Neuron (in vitro differentiated cells): ENCODE measurements at regions not wholly inside any gene's neighbourhood (a gene's known extent, or its start where the extent isn't known, plus 50 kb on each side); places are given as distances from the start of the nearest gene placed in this dataset.

Experiments used
- H2AFZ ChIP-seq: one replicate; pipeline ENCODE4 v1.6.1; 2013; ENCODE audit warnings: low read depth, mild to moderate bottlenecking, inconsistent platforms, low read length, moderate library complexity
- H3K27me3 ChIP-seq: one replicate; pipeline ENCODE4 v1.6.1; 2013; ENCODE audit warnings: low read length; ENCODE audit not compliant: insufficient read depth
- H3K36me3 ChIP-seq: one replicate; pipeline ENCODE4 v1.6.1; 2013; ENCODE audit warnings: low read length; ENCODE audit not compliant: insufficient read depth
- H3K4me1 ChIP-seq: one replicate; pipeline ENCODE4 v1.6.1; 2013; ENCODE audit warnings: low read length; ENCODE audit not compliant: insufficient read depth
- H3K4me3 ChIP-seq: 2 replicates; pipeline ENCODE4 v1.5.1; 2013; ENCODE audit warnings: mild to moderate bottlenecking, low read length, moderate library complexity
- H3K9me3 ChIP-seq: one replicate; pipeline ENCODE4 v1.6.1; 2013; ENCODE audit warnings: low read length

- Histone ChIP-seq H2AFZ (no peak overlapping the region), H3K9me3 (no peaks in the 10 kb centered on the region), H3K4me3 (no peak overlapping the region), H3K4me1 (no peaks in the 10 kb centered on the region), H3K27me3 (no peaks in the 10 kb centered on the region), H3K36me3 (no peaks in the 10 kb centered on the region)
These were observed 168.1 kb downstream of the NXPE2 start for GRCh38 chr11:114846416-114846791.

DNA sequence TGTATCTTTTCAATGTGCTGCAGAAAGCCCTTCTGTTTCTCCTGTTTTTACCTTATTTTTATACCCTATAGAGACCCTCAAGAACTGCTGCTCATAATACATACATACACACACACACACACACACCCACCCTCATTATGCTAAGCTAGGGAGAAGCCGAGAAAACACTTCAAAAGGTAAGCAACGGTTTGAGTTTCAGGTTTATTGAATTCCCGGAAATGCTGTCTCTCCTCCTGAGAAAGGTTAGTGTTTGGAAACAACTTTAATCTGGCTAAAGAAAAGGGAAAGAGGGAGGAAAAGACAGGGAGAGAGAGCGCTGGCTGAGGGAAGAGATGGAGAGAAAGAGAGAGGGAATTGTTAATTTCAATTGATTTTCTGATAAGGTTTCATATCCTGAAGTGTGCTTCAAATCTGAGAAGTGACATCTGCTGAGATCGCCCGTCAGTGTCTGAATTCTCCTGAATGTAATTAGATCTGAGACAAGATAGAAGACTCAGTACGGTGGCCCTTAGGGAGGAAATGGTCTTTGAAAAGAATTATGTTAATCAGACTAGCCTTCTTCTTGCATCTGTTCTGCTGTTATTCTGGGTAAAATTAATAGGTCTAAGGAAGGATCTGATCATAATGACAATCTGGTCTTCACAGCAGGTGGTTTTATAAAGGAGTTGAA lies 169.1 kb downstream of the NXPE2 start:
- no peaks in the 10 kb centered on the region for H3K27me3 ChIP-seq
- no peaks in the 10 kb centered on the region for H3K4me1 ChIP-seq
- no peak overlapping the region for H3K4me3 ChIP-seq
- no peaks in the 10 kb centered on the region for H3K36me3 ChIP-seq
- no peak overlapping the region for H2AFZ ChIP-seq
- no peaks in the 10 kb centered on the region for H3K9me3 ChIP-seq

DNA sequence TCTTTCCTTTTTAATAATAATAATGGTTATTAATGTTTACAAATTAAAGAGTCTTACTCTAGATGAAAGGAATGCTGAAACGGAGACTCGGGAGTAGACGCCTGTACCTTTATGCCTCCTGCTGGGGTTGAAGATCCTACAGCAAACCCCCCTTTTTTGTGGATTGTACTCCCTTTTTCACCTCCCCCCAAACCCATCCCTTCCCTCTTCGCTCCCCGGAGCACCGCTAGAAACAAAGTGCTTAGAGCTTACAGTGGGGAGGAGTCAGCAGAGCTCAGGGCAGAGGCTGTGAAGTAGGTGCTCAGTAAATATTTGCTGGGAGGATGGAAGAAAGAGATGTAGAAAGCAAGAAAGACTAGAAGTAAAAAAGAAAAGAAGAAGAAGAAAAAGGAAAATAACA lies 169.7 kb downstream of the NXPE2 start:
- H2AFZ ChIP-seq, result no peak overlapping the region
- H3K9me3 ChIP-seq, result no peaks in the 10 kb centered on the region

GRCh38 chr11:114857281-114857680 lies 179.0 kb downstream of the NXPE2 start:
- Histone ChIP-seq H2AFZ (no peak overlapping the region), H3K4me1 (no peaks in the 10 kb centered on the region), H3K4me3 (no peak overlapping the region), H3K36me3 (no peaks in the 10 kb centered on the region), H3K27me3 (no peaks in the 10 kb centered on the region), H3K9me3 (no peaks in the 10 kb centered on the region)

More for the DNA sequence above, 169.7 kb downstream of the NXPE2 start:
- no peaks in the 10 kb centered on the region for H3K36me3 ChIP-seq
- no peaks in the 10 kb centered on the region for H3K4me1 ChIP-seq
- H3K27me3 ChIP-seq, result no peaks in the 10 kb centered on the region
- no peak overlapping the region for H3K4me3 ChIP-seq

DNA sequence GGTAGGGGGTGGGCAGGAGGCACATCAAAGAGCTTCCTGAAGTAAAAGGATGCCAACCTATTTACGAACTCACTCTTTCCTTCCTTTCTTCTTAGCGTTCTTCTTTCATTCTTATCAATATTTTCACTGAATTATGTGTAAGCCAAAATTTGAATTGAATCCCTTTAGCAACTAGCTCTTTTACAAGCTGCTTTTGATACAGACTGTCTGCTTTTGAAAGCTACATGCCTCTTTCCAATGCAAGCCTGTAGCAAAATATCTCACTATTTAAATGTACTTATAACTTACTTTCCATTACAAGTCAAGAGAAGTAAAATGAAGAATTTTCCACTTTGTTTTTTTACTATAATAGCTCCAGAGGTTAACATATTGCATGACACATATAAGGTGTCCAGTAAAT lies 186.6 kb downstream of the NXPE2 start:
- Histone ChIP-seq H3K4me3 (no peak overlapping the region), H3K9me3 (no peaks in the 10 kb centered on the region), H3K4me1 (no peaks in the 10 kb centered on the region), H2AFZ (no peak overlapping the region), H3K36me3 (no peaks in the 10 kb centered on the region), H3K27me3 (no peaks in the 10 kb centered on the region)

GRCh38 chr11:114876234-114876633 lies 197.9 kb downstream of the NXPE2 start:
- no peak overlapping the region for H2AFZ ChIP-seq
- no peak overlapping the region for H3K4me3 ChIP-seq
- H3K36me3 ChIP-seq, result no peaks in the 10 kb centered on the region
- no peaks in the 10 kb centered on the region for H3K27me3 ChIP-seq
- no peaks in the 10 kb centered on the region for H3K4me1 ChIP-seq
- no peaks in the 10 kb centered on the region for H3K9me3 ChIP-seq

DNA sequence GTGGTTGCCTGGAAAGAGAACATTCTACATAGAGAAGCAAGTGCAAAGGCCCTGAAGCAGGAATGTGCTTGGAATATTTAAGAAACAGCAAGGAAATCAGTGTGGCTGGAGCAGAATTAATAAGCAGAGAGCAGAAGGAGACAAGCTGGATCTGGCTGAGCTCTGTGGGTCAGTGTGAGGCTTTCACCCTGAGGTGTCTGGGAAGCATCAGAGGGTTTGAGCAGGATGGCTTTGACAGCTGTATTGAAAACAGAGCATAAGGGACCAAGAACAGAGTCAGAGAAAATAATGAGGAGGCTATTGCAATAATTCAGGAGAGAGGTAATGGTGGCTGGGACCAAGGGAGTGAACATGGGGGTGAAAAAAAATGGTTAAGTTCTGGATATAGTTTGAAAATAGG lies 199.6 kb downstream of the NXPE2 start:
- H2AFZ ChIP-seq, result no peak overlapping the region
- no peak overlapping the region for H3K4me3 ChIP-seq
- H3K27me3 ChIP-seq, result no peaks in the 10 kb centered on the region
- H3K9me3 ChIP-seq, result no peaks in the 10 kb centered on the region
- no peaks in the 10 kb centered on the region for H3K4me1 ChIP-seq
- H3K36me3 ChIP-seq, result no peaks in the 10 kb centered on the region

- Histone ChIP-seq H2AFZ (no peak overlapping the region), H3K27me3 (no peaks in the 10 kb centered on the region), H3K4me1 (no peaks in the 10 kb centered on the region), H3K36me3 (no peaks in the 10 kb centered on the region), H3K9me3 (no peaks in the 10 kb centered on the region), H3K4me3 (no peak overlapping the region)
These were observed 202.1 kb downstream of the NXPE2 start for GRCh38 chr11:114880442-114880841.

DNA sequence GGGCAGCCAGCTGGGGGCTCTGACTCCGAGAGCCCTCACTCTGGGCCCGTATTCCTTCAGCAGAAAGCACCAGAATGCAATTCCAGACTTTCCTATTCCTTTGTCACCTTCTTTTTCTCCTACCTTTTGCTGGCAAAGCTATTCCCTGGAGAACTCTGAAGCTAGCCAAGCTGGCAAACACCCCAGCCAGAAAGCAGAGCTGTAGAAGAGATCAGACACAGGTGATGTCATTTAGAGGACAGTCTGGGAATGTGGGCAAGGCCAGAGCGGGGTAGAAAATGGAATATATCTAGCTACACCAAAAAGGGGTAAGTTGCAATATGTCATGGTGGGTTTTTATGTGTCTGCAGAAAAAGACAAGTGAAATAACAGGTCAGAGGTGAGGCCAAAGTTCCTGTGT lies 205.1 kb downstream of the NXPE2 start:
- Histone ChIP-seq H3K4me1 (no peaks in the 10 kb centered on the region), H3K36me3 (no peaks in the 10 kb centered on the region), H3K9me3 (no peaks in the 10 kb centered on the region), H2AFZ (no peak overlapping the region), H3K4me3 (no peak overlapping the region), H3K27me3 (no peaks in the 10 kb centered on the region)

- Histone ChIP-seq H3K9me3 (no peaks in the 10 kb centered on the region), H2AFZ (no peak overlapping the region), H3K4me3 (no peak overlapping the region), H3K36me3 (no peaks in the 10 kb centered on the region), H3K27me3 (no peaks in the 10 kb centered on the region), H3K4me1 (no peaks in the 10 kb centered on the region)
These were observed 208.4 kb downstream of the NXPE2 start for GRCh38 chr11:114886644-114887265.

- Histone ChIP-seq H3K27me3 (no peaks in the 10 kb centered on the region), H2AFZ (no peak overlapping the region), H3K36me3 (no peaks in the 10 kb centered on the region), H3K4me3 (no peak overlapping the region), H3K4me1 (no peaks in the 10 kb centered on the region), H3K9me3 (no peaks in the 10 kb centered on the region)
These were observed 211.3 kb downstream of the NXPE2 start for GRCh38 chr11:114889594-114890011.

- no peak overlapping the region for H3K4me3 ChIP-seq
- H3K9me3 ChIP-seq, result no peaks in the 10 kb centered on the region
- H3K4me1 ChIP-seq, result no peaks in the 10 kb centered on the region
- no peaks in the 10 kb centered on the region for H3K36me3 ChIP-seq
- H3K27me3 ChIP-seq, result no peaks in the 10 kb centered on the region
- H2AFZ ChIP-seq, result no peak overlapping the region
These were observed 211.7 kb downstream of the NXPE2 start for GRCh38 chr11:114890038-114890437.

DNA sequence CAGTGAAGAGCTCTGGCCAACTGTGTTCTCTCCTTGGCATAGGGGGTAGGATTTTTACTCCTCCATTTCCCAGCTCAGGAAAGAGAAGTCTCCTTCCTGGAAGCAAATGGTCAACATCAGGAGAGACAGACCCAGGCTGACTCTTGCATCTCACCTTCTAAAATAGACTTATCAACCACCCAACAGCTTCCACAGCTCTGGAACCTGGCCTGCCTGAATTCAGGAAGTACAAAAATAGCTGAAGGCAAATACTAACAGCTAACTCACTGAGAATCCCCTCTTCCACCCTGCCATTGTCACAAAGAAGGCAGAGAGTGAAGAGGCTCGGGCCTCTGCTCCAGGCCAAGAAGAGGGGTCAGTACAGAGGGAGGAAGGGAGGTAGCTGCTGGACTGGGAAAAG lies 213.6 kb downstream of the NXPE2 start:
- H3K4me1 ChIP-seq, result no peaks in the 10 kb centered on the region
- no peaks in the 10 kb centered on the region for H3K9me3 ChIP-seq
- no peak overlapping the region for H2AFZ ChIP-seq
- no peak overlapping the region for H3K4me3 ChIP-seq
- no peaks in the 10 kb centered on the region for H3K27me3 ChIP-seq
- H3K36me3 ChIP-seq, result no peaks in the 10 kb centered on the region
